ENCODE measurements at regions not wholly inside any gene's neighbourhood (a gene's known extent, or its start where the extent isn't known, plus 50 kb on each side); places are given as distances from the start of the nearest gene placed in this dataset.

GRCh38 chr9:72415163-72415562 is 50.2 kb upstream of the ZFAND5 start:
- TF ChIP-seq CTCF (IDR thresholded peaks at IDR 0.05) (no peak), POLR2A (IDR thresholded peaks at IDR 0.05) (no peak)
